ENCODE measurements at regions not wholly inside any gene's neighbourhood (a gene's known extent, or its start where the extent isn't known, plus 50 kb on each side); places are given as distances from the start of the nearest gene placed in this dataset.
"Not testable (repeated sequence)": the region's sequence is repeated elsewhere in the genome, so short reads cannot be mapped to it uniquely, and the experiment has no call there.

DNA sequence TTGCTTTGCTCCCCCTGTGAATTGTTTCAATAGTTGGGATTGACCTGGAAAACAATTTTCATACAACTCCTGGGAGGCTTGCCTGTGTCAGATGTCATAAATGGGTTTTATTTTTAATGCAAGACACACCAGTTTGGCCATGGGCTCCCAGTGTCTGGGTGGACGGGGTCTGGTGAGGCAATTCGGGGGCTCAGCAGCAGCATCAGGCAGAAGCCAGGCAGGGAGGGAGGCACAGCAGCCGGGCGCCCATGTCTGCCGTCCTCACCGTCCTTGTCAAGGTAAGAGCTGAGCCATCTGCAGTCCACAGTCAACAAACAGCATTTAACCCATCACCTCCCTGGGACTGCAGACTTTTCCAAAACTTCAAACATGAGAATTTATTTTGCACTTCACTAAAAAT lies 150.6 kb downstream of the NPIPB11 start:
- not testable (repeated sequence) for DNase-seq

DNA sequence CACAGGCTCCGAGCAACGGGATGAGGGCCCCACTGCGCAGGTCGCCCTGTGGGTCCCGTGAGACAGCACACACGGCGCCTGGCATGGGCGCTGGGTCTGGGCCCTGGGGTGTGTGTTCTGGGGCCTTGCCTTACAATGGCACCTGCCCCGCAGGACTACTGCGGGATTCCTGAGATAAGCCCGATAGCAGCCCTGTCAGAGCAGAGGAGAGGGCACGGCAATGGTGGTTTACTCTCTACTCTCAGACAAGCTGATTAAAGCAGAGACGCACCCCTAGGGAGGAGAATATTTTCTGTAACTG lies 151.1 kb downstream of the NPIPB11 start:
- DNase-seq, result not testable (repeated sequence)

DNA sequence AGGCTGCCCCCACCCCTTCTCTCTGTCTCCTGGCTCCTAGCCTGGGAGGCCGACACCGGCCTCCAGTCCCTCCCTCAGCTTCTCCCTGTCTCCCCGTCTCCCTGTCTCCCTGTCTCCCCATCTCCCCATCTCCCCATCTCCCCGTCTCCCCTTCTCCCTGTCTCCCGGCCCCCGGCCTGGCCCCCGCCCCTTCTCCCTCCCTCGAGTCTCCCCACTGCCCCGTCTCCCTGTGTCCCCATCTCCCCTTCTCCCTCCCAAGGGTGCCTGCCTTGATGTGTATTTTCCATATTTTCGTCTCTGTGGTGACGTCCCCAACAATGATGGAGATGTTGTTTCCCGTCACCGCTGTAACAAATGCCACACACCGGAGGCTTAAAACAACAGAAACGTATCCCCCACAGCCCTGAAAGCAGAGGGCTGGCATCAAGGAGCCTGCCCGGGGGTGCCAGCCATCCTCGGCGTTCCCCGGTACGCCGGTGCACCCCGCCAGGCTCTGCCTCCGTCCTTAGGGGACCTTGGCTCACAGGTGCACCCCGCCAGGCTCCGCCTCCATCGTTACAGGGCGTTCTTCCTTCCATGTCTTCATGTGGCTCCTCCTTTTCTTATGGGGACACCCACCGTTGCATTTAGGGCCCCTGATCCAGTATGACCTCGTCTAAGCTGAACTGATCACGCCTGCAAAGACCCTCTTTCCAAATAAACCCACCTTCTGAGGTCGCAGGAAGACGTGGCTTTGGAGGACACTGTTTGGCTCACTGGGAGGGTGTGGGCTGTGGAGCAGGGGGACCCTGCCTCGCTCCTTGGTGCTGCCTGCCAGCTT lies 151.6 kb downstream of the NPIPB11 start:
- no peak for DNase-seq

DNA sequence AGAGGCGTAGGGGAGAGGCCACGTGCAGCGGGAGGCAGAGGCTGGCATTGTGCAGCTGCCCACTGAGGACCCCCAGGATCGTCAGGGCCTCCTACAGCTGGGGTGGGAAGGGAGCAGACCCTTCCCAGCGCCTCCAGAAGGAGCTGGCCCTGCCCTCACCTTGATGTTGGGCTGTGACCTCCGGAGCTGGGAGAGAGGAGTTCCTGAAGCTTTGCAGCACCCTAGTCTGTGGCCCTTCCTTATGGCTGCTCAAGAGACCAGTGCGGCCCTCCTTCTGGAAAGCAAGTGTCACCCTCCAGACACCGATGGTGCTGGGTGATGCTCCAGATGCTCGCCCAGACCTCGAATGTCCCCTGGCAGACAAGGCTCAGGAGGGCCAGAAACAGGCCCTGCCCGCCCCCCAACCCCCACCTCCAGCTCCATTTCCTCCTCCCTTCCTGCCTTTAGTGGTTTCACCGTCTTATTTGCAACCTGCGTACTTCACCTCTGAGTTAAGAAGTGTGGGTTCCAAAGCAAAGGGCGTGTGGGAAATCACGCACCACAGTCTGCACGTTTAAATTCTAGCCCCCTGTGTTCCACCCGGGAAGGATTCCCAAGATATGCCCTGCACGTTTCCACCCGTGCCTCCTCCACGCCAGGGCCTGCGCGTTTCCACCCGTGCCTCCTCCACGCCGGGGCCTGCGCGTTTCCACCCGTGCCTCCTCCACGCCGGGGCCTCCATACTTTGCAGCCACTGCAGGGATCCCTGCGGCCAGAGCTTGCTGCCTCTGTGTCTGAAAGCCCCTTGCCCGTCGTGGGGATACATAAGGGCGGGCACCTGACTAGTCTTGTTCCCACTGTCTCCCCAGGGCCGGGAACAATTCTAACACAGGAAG lies 152.6 kb downstream of the NPIPB11 start:
- not testable (repeated sequence) for DNase-seq

DNA sequence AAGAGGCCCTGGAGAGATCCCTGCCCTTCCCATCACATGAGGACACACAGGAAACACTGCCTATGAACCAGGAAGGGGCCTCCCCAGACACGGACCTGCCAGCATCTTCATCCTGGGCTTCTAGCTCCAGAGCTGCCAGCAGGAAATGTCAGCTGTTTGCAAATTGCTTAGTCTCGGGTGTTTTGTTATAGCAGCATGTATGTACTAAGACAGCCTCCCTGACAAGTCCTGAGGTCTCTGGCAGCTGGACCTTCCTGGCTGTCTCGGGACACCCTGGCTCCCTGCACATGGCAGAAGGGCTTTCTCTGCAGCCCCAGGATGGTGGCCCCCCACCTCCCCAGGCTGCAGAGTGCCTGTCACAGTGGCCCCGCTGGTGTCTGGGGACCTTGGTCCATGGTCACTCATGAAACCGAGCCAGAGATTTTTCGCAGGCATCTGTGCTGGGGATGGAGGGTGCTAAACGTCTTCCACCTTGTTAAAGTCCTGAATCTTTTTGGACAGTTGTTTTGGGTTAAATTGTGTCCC lies 153.4 kb downstream of the NPIPB11 start:
- DNase-seq, result not testable (repeated sequence)

DNA sequence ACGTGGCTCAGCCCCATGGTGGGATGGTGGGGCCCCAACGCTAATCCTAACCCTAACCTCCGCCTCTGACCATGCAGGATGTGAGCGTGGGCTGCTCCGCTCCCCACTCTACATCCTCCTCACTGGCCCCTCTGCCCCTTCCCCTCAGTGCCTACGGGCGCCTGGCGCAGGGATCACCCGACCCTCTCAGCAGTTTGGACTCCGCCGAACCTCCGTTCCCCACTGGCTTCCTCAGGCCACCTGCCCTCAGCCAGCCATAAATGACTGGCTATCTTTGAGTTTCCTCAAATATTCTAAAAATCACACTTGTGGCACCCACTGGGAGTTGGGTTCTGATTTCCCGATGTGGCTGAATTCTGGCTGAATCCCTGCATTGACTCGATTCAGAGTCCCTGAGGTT lies 154.2 kb downstream of the NPIPB11 start:
- DNase-seq, result not testable (repeated sequence)

GRCh38 chr16:29251571-29252011 lies 154.9 kb downstream of the NPIPB11 start:
- DNase-seq, result not testable (repeated sequence)

GRCh38 chr16:29250923-29251434 lies 155.5 kb downstream of the NPIPB11 start:
- DNase-seq, result not testable (repeated sequence)

GRCh38 chr16:29250469-29250868 lies 156.0 kb downstream of the NPIPB11 start:
- not testable (repeated sequence) for DNase-seq

DNA sequence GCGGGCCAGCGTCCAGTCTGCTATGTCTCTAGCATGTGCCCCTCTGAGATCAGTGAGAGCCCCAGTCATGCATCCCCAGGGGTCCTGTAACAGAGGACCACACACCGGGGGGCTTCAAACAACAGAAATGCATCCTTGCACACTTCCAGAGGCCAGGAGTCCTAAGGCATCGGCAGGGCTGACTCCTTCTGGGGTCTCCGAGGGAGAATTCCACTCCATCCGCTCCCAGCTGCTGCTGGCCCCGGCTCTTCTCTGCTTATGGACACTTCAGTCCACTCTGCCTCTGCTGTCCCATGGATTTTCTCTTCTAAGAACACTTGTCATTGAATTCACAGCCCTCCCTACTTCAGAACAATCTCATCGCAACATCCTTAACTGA lies 157.6 kb downstream of the NPIPB11 start:
- DNase-seq, result not testable (repeated sequence)

- DNase-seq, result peak; percentile 12
Measured at GRCh38 chr16:29248306-29248939, 158.1 kb downstream of the NPIPB11 start.

DNA sequence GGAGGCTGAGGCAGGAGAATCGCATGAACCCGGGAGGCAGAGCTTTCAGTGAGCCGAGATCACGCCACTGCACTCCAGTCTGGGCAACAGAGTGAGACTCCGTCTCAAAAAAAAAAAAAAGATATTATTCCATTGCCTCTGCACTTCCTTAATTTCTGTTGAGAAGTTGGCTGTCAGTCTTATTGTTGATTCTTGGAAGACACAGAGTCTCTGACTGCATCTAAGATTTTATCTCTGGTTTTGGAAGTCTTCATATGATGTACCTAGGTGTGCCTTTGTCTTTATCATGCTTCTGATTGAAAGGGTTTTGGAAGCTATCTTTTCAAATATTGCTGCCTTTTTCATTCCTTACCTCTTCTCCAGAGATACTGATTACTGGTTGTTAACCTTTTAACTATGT lies 160.4 kb downstream of the NPIPB11 start:
- DNase-seq, result not testable (repeated sequence)

DNA sequence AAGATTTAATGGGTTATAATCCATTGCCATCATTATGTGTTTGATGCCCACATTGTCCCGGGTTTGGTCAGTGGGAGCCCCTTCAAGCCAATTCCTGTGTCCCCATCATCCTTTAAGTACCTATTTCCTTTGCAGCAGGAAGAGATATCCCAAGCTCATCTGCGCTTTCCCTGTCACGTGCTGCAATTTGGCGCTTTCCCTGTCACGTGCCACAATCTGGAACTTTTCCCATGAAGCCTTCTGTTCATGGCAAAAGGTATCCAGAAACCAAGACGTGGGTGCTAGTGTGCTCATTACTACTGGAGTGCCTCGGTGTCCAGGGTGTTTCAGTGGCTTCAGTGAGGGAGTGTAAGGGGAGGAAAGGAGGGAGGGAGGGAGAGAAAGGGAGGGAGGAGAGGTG lies 168.5 kb downstream of the NPIPB11 start:
- DNase-seq, result no peak

GRCh38 chr16:29237495-29237894 lies 169.0 kb downstream of the NPIPB11 start:
- DNase-seq, result not testable (repeated sequence)

GRCh38 chr16:29237023-29237422 lies 169.5 kb downstream of the NPIPB11 start:
- not testable (repeated sequence) for DNase-seq

DNA sequence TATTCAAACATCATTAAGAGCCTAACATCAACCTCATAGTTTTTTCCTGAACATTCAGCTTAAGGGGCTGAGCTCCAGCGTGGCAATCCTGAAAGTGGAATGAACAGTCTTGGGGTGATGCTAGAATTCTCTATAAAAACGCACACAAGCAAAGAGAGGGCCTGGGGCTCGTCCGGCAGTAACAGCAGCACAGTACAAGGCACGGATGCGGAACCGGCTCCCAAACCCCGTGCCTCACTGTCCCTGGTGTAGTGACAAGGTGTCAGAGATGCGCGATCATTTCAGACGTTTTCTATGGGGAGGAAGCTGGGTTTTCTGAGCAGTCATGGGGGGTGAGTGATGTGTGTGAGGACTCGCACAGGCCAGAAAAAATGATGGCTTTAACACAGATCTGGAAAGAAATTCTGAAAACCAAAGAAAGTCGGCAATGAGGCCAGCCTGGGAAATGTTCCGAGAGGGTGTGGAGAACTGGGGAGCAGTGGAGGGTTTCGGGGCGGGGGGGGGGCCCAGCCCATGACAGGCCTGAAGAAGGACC lies 170.6 kb downstream of the NPIPB11 start:
- DNase-seq, result not testable (repeated sequence)

DNA sequence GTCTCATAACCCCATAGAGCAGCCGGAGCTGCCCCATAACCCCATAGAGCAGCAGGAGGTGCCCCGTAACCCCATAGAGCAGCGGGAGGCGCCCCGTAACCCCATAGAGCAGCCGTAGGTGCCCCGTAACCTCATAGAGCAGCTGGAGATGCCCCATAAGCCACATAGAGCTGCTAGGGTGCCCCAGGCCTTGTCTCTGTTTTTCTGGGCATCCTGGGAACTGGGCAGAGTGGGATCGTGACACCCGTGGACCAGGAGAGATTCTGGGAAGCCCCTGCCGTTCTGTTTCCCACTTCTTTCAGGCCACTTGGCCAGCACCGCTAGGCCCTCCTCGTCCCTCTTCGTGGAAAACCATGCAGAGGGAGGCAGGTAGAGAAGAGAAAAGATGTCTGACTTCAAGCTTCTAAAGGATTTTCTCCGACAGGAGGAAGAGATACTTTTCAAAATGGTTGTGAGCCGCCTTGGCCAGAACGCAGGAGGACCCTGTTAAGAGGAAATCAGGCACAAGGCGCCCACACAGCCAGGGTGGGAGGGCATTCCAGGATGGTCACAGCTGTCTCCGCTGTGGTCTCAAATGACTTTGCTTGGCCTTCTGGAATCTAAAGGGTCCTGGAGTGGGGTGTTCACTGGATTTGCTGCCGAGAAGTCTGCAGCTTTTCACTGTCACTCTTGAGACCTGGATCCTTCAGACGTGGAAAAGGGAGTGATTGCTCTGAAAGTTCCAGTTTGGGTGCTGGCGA lies 171.8 kb downstream of the NPIPB11 start:
- DNase-seq, result not testable (repeated sequence)

GRCh38 chr16:29233705-29234404 lies 172.7 kb downstream of the NPIPB11 start:
- not testable (repeated sequence) for DNase-seq

- DNase-seq, result no peak
Measured at GRCh38 chr16:29232811-29233704, 173.5 kb downstream of the NPIPB11 start.

DNA sequence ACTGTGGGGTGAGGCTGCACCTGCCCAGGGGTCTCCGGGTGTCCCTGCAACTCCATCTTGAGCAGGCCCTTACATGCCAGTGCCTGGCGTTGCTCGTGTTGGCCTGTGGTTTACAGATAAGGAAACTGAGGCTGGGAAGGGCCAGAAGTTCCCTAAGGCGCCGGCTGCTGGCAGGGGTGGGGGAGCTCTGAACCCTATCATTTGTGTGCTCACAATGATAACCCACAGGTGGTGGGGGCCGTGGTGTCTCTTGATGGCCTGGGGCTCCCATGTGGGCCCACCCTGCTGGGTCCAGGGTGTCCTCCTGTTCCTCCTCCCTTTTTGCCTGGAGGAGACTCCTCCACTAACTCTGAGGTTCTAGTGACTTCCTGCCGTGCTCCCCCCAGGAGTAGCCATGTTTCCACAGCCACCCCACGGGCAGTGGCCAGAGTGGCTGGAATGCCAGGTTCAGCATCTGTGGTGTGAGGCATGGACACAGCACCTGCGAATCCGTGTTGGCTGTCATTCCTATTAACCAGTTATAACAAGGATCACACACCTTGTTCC lies 174.3 kb downstream of the NPIPB11 start:
- DNase-seq, result peak; percentile 30

Measured in hematopoietic multipotent progenitor cell treated with erythropoietin and hydrocortisone succinate and interleukin-3 and kit ligand, for 8 days (in vitro differentiated cells).